ENCODE measurements at regions not wholly inside any gene's neighbourhood (a gene's known extent, or its start where the extent isn't known, plus 50 kb on each side); places are given as distances from the start of the nearest gene placed in this dataset.
"Not testable (repeated sequence)": the region's sequence is repeated elsewhere in the genome, so short reads cannot be mapped to it uniquely, and the experiment has no call there.

GRCh38 chr11:107265591-107266121, 192.0 kb downstream of the CWF19L2 start:
- in situ Hi-C loops (cut with HindIII; ENCODE audit: low sequenced_read_pairs): no loop called here
- no peak for DNase-seq (ENCODE audit: low read depth)
- H3K4me3 ChIP-seq (ENCODE audit: low read depth, low read length): no peak overlapping the region
- TF ChIP-seq CTCF (IDR thresholded peaks at IDR 0.05; ENCODE audit: low read depth, low read length, missing control alignments): no peak

GRCh38 chr11:107263844-107264563, 193.6 kb downstream of the CWF19L2 start:
- TF ChIP-seq CTCF (IDR thresholded peaks at IDR 0.05; ENCODE audit: low read depth, low read length, missing control alignments): no peak
- in situ Hi-C loops (cut with HindIII; ENCODE audit: low sequenced_read_pairs): no loop called here
- no peak overlapping the region for H3K4me3 ChIP-seq (ENCODE audit: low read depth, low read length)
- no peak for DNase-seq (ENCODE audit: low read depth)

- no peak for DNase-seq (ENCODE audit: low read depth)
- no peak for TF ChIP-seq CTCF (IDR thresholded peaks at IDR 0.05; ENCODE audit: low read depth, low read length, missing control alignments)
- H3K4me3 ChIP-seq (ENCODE audit: low read depth, low read length): no peak overlapping the region
- in situ Hi-C loops (cut with HindIII; ENCODE audit: low sequenced_read_pairs): loop anchor here (10.0 kb wide), 1 partner anchor 65 kb away; no protein-coding TSS in a partner anchor
Measured at GRCh38 chr11:107259811-107260221, 197.8 kb downstream of the CWF19L2 start.

GRCh38 chr11:107257710-107258109, 199.9 kb downstream of the CWF19L2 start:
- DNase-seq (ENCODE audit: low read depth): no peak

GRCh38 chr11:107253661-107254060, 204.0 kb downstream of the CWF19L2 start:
- in situ Hi-C loops (cut with HindIII; ENCODE audit: low sequenced_read_pairs): loop anchor here (5.0 to 10.0 kb wide), 2 partner anchors 39 to 59 kb away; no protein-coding TSS in a partner anchor
- H3K4me3 ChIP-seq (ENCODE audit: low read depth, low read length); DNase-seq (ENCODE audit: low read depth): not testable (repeated sequence)

More at GRCh38 chr11:107257710-107258109, 199.9 kb downstream of the CWF19L2 start:
- in situ Hi-C loops (cut with HindIII; ENCODE audit: low sequenced_read_pairs): loop anchor here (10.0 kb wide), 1 partner anchor 63 kb away; no protein-coding TSS in a partner anchor
- H3K4me3 ChIP-seq (ENCODE audit: low read depth, low read length): no peak overlapping the region
- no peak for TF ChIP-seq CTCF (IDR thresholded peaks at IDR 0.05; ENCODE audit: low read depth, low read length, missing control alignments)

GRCh38 chr11:107252429-107253161, 205.0 kb downstream of the CWF19L2 start:
- in situ Hi-C loops (cut with HindIII; ENCODE audit: low sequenced_read_pairs): loop anchor here (5.0 to 10.0 kb wide), 2 partner anchors 40 to 58 kb away; no protein-coding TSS in a partner anchor
- DNase-seq (ENCODE audit: low read depth): no peak
- no peak overlapping the region for H3K4me3 ChIP-seq (ENCODE audit: low read depth, low read length)
- no peak for TF ChIP-seq CTCF (IDR thresholded peaks at IDR 0.05; ENCODE audit: low read depth, low read length, missing control alignments)
